Hepatocyte (in vitro differentiated cells): ENCODE measurements at regions not wholly inside any gene's neighbourhood (a gene's known extent, or its start where the extent isn't known, plus 50 kb on each side); places are given as distances from the start of the nearest gene placed in this dataset.

ENCODE experiments used
- CTCF ChIP-seq: fragments of 200-600 bp; sonication (generic); IDR thresholded peaks from 2 replicates; pipeline ENCODE4 v1.5.1; 2016; ENCODE audit warnings: antibody characterized with exemption, mild to moderate bottlenecking; ENCODE audit not compliant: poor library complexity
- EZH2 ChIP-seq: fragments of 200-600 bp; sonication (generic); IDR thresholded peaks from 2 replicates; pipeline ENCODE4 v1.6.1; 2016; ENCODE audit warnings: antibody characterized with exemption, mild to moderate bottlenecking, borderline replicate concordance
- EZH2phosphoT487 ChIP-seq: fragments of 200-600 bp; sonication (generic); IDR thresholded peaks from one replicate; pipeline ENCODE4 v1.6.1; 2018; ENCODE audit warnings: antibody characterized with exemption, mild to moderate bottlenecking, low read depth, moderate library complexity; ENCODE audit not compliant: unreplicated experiment, severe bottlenecking

- no peak for TF ChIP-seq CTCF
- no peak for TF ChIP-seq EZH2
- no peak for TF ChIP-seq EZH2phosphoT487
These were observed 323.9 kb upstream of the PTGER4 start for GRCh38 chr5:40355846-40356245.
